ENCODE measurements at regions not wholly inside any gene's neighbourhood (a gene's known extent, or its start where the extent isn't known, plus 50 kb on each side); places are given as distances from the start of the nearest gene placed in this dataset.
A peak's percentile ranks its signal among the peaks of the same experiment; 100 is the strongest.

GRCh38 chr7:52074912-52075311, 758.3 kb upstream of the COBL start:
- H2BK12ac ChIP-seq (ENCODE audit: low read depth, low read length), result no peak overlapping the region
- no peak for TF ChIP-seq RFX5 (IDR thresholded peaks at IDR 0.05; ENCODE audit: borderline replicate concordance, low read depth, low read length)
- no peak for TF ChIP-seq RNF2 (IDR thresholded peaks at IDR 0.05; ENCODE audit: borderline replicate concordance, low read depth, low read length, missing control alignments, poor library complexity, severe bottlenecking)
- TF ChIP-seq ATF2 (IDR thresholded peaks at IDR 0.05; ENCODE audit: low read length), result no peak
- TF ChIP-seq SIN3A (conservative IDR thresholded peaks at IDR 0.05 in 1 of 2, IDR thresholded peaks at IDR 0.05 in 1 of 2; ENCODE audit: low read depth in 1 of 2, low read length in 2 of 2), result no peak
- TF ChIP-seq HDAC6 (IDR thresholded peaks at IDR 0.05; ENCODE audit: low read depth, low read length), result no peak
- no peak for TF ChIP-seq MAFK (IDR thresholded peaks at IDR 0.05; ENCODE audit: low read depth, low read length)
- no peak for TF ChIP-seq GABPA (IDR thresholded peaks at IDR 0.05; ENCODE audit: borderline replicate concordance, insufficient read depth, low read length)
- H4K91ac ChIP-seq (replicated peaks; ENCODE audit: insufficient read length, low read length), result no peak overlapping the region
- WGBS, 2 experiments (ENCODE audit: extremely low coverage in 1 of 2, insufficient coverage in 1 of 2, insufficient read length in 1 of 2, insufficient replicate concordance in 2 of 2, low coverage in 1 of 2, low lambda C conversion rate in 2 of 2, missing lambda C conversion rate in 1 of 2), result 91% methylated on average over 4 of the region's 4 CpGs; no CpG with 5 or more reads in 1 of the 2 experiments
- no peaks in the 10 kb centered on the region for H3K27me3 ChIP-seq (replicated peaks in 1 of 4; ENCODE audit: control insufficient read depth in 3 of 4, extremely low read depth in 1 of 4, insufficient read depth in 3 of 4, low read length in 3 of 4)
- no peak overlapping the region for H2BK5ac ChIP-seq (ENCODE audit: low read depth, low read length)
- peak overlapping the region; percentile 49; the same call in 1 of the 2 replicates for H2AFZ ChIP-seq (ENCODE audit: low read length)
- no peak overlapping the region for H3K23ac ChIP-seq (ENCODE audit: insufficient read length)
- H4K20me1 ChIP-seq (replicated peaks in 1 of 2; ENCODE audit: control insufficient read depth in 1 of 2, insufficient read depth in 2 of 2, low read length in 2 of 2), result no peaks in the 10 kb centered on the region
- no peak overlapping the region for H2BK120ac ChIP-seq (replicated peaks; ENCODE audit: low read depth, low read length)
- H4K5ac ChIP-seq (ENCODE audit: insufficient read length, low read depth, low read length), result no peak overlapping the region
- no peak for FAIRE-seq
- no peak overlapping the region for H3K27ac ChIP-seq (ENCODE audit: low read depth, low read length)
- H3K79me2 ChIP-seq (ENCODE audit: control insufficient read depth in 1 of 2, insufficient read depth in 2 of 2, low read length in 2 of 2), result no peaks in the 10 kb centered on the region
- H3K79me1 ChIP-seq (ENCODE audit: low read depth, low read length), result no peaks in the 10 kb centered on the region
- no peak overlapping the region for H3K4me2 ChIP-seq (ENCODE audit: insufficient read depth in 1 of 2, low read depth in 2 of 2, low read length in 2 of 2)
- H2BK20ac ChIP-seq (ENCODE audit: low read length), result no peak overlapping the region
- H3K14ac ChIP-seq (ENCODE audit: insufficient read length), result no peak overlapping the region
- no peaks in the 10 kb centered on the region for H3K36me3 ChIP-seq (ENCODE audit: control insufficient read depth in 2 of 4, insufficient read depth in 4 of 4, low read length in 3 of 4)
- no peak overlapping the region for H3K9ac ChIP-seq (replicated peaks in 1 of 4; ENCODE audit: extremely low read depth in 1 of 4, low read depth in 3 of 4, low read length in 3 of 4)
- H3K4me1 ChIP-seq (replicated peaks in 1 of 4; ENCODE audit: control insufficient read depth in 3 of 4, insufficient read depth in 4 of 4, low read length in 3 of 4), result no peaks in the 10 kb centered on the region
- no peaks in the 10 kb centered on the region for H3K9me3 ChIP-seq (ENCODE audit: insufficient read depth in 2 of 2, low read depth in 1 of 2, low read length in 1 of 2)
- H2BK15ac ChIP-seq (ENCODE audit: low read length), result no peak overlapping the region
- no peak overlapping the region for H2AK5ac ChIP-seq (ENCODE audit: low read depth, low read length)
- no peak overlapping the region for H3K56ac ChIP-seq (replicated peaks; ENCODE audit: insufficient read length, low read depth, low read length)
- H3K4ac ChIP-seq (replicated peaks; ENCODE audit: insufficient read length, low read depth, low read length), result no peak overlapping the region
- no peak for DNase-seq (ENCODE audit: low read depth in 1 of 2, low spot score in 2 of 2)
- POLR2A ChIA-PET (ENCODE audit: partially characterized antibody), result interaction anchor here (0.6 kb wide), 1 partner anchor 443 kb away, joined by 3 read pairs; no protein-coding TSS in a partner anchor
- no peaks in the 10 kb centered on the region for H3K23me2 ChIP-seq (ENCODE audit: low read depth, low read length)
- H4K8ac ChIP-seq (ENCODE audit: extremely low read depth, insufficient read depth, low read length), result no peak overlapping the region
- no peak overlapping the region for H3K4me3 ChIP-seq (ENCODE audit: extremely low read depth in 1 of 4, insufficient read depth in 2 of 4, low read depth in 3 of 4, low read length in 4 of 4)
- no peak overlapping the region for H3K18ac ChIP-seq (ENCODE audit: extremely low read depth, low read length)
- CTCF ChIA-PET (ENCODE audit: partially characterized antibody), result no interaction called here

All from H1 (cell line).